Stomach (tissue), 8 donors: ENCODE measurements at regions not wholly inside any gene's neighbourhood (a gene's known extent, or its start where the extent isn't known, plus 50 kb on each side); places are given as distances from the start of the nearest gene placed in this dataset.

ENCODE experiments used
- DNase-seq, 2 donors: peaks; one replicate each; pipeline versions ENCODE4 v3.0.0 to v3.0.0-alpha.2; 2013 to 2019
- H3K27ac ChIP-seq, 5 donors: fragments of 200-600 bp in 4 of 5; sonication (generic) in 4 of 5; one replicate each; pipeline ENCODE4 v1.5.1; 2013 to 2019; ENCODE audit warnings: mild to moderate bottlenecking in 1 of 5, moderate library complexity in 1 of 5
- H3K27me3 ChIP-seq, 3 donors: fragments of 200-600 bp; sonication (generic); one replicate each; pipeline ENCODE4 v1.5.1; 2017 to 2019; ENCODE audit warnings: mixed run types in 1 of 3
- H3K36me3 ChIP-seq, 4 donors: fragments of 200-600 bp; sonication (generic); 1 replicate in 3 of 4; 2 replicates in 1 of 4; pipeline ENCODE4 v1.5.1; 2016 to 2019
- H3K4me1 ChIP-seq, 4 donors: fragments of 200-600 bp; sonication (generic); one replicate each; pipeline ENCODE4 v1.5.1; 2016 to 2019
- H3K4me3 ChIP-seq, 4 donors: fragments of 200-600 bp; sonication (generic) in 3 of 4; one replicate each; pipeline ENCODE4 v1.5.1; 2016 to 2019; ENCODE audit warnings: mild to moderate bottlenecking in 1 of 4
- H3K9me3 ChIP-seq, 4 donors: fragments of 200-600 bp; sonication (generic); one replicate each; pipeline ENCODE4 v1.5.1; 2016 to 2019
- EP300 ChIP-seq: sonication (generic); formaldehyde crosslinking; IDR thresholded peaks from one replicate; pipeline ENCODE4 v1.6.1; 2017; ENCODE audit warnings: antibody characterized with exemption
- POLR2A ChIP-seq, 4 donors: fragments of 450-650 bp; IDR thresholded peaks; one replicate each; pipeline ENCODE4 v1.6.1; 2016; ENCODE audit warnings: antibody characterized with exemption in 4 of 4, control low read depth in 2 of 4, mild to moderate bottlenecking in 1 of 4, moderate library complexity in 1 of 4
- POLR2AphosphoS5 ChIP-seq, 3 donors: sonication (generic); formaldehyde crosslinking; IDR thresholded peaks; one replicate each; pipeline ENCODE4 v1.6.1; 2016; ENCODE audit warnings: antibody characterized with exemption in 3 of 3
- WGBS, 5 donors: extraction: QIAGEN DNeasy Blood & Tissue Kit in 3 of 5; methylation state at CpG; one replicate each; pipeline versions ENCODE4 v1.1.5 to v1.1.7; 2013 to 2018; 5-methylcytosine and 5-hydroxymethylcytosine counted together
- intact Hi-C: fragments of 100-400 bp; cut with DNase I; formaldehyde crosslinking; loops from one replicate; pipeline ENCODE4 v1.15.1; 2023; ENCODE audit warnings: low total_unique reads
- TF ChIP-seq, protein P1 (sequence below), 7 experiments: fragments of 450-650 bp in 4 of 7; fragments of 200-600 bp in 3 of 7; sonication (generic) in 3 of 7; IDR thresholded peaks; one replicate each; pipeline ENCODE4 v1.5.1; 2016 to 2019; ENCODE audit warnings: antibody characterized with exemption in 7 of 7, control low read depth in 2 of 7, mild to moderate bottlenecking in 1 of 7
- donor health status: healthy with polysubstance abuse.
- donor health status: Bipolar disorder and iron deficiency.
- donor health status: healthy.

DNA sequence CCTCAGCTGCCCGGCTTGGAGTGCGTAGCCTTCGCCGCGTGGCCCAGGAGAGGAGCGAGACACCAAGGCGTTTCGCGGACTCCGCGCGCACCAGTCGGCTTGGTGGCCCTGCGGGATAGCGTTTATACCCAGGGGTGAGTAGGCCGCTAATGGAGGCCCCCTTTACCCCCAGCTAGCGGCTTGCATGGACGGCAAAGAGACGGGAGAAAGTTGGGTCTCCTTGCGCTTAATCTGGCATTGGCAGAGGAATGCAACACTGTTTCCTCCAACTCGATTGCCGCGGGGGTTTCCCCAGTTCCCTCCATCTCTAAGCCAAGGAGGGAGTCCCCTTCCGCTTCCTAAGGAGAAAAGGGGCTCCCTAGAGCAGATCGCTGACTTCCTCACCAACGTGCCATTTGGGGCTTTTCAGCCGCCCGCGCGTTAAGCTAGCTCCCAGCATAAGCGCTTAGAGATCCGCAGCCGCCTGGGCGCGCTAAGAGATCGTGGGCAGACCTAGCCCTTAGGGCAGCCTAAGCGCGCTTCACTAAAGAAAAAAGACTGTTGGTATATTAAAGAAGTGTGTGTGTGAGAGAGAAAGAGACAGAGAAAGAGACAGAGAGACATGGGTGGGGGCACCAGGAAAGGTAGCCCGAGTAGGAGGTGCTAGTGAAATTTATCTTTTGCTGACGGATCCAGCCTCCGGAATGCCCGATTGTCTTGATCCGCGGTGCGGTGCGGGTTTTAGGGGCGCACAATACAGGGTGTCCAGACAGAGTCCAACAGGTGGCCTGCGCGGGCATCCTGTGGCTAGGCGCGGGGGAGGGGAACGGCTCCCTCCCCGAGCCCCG lies 597.9 kb upstream of the SGCD start:
- intact Hi-C loops: no loop called here
- 5 to 10% (median 8%) methylated on average over 52 to 54 of the region's 54 CpGs for WGBS, 5 donors
- DNase-seq: peak in 1 of 2 donors; percentile 54
- Histone ChIP-seq H3K4me1 (peaks cover 0 to 30% (median 24%) of the 10 kb centered on the region in 4 donors), H3K9me3 (peaks cover 0 to 17% (median 0%) of the 10 kb centered on the region in 4 donors), H3K36me3 (no peaks in the 10 kb centered on the region), H3K27ac (no peak overlapping the region), H3K4me3 (peak overlapping the region; percentile 40 to 45 (median 43)), H3K27me3 (peaks cover 12 to 91% (median 43%) of the 10 kb centered on the region in 3 donors)
- TF ChIP-seq EP300 (no peak), POLR2A (IDR thresholded peaks at IDR 0.05) (no peak), POLR2AphosphoS5 (IDR thresholded peaks at IDR 0.05) (no peak)
- TF ChIP-seq, protein P1, sequence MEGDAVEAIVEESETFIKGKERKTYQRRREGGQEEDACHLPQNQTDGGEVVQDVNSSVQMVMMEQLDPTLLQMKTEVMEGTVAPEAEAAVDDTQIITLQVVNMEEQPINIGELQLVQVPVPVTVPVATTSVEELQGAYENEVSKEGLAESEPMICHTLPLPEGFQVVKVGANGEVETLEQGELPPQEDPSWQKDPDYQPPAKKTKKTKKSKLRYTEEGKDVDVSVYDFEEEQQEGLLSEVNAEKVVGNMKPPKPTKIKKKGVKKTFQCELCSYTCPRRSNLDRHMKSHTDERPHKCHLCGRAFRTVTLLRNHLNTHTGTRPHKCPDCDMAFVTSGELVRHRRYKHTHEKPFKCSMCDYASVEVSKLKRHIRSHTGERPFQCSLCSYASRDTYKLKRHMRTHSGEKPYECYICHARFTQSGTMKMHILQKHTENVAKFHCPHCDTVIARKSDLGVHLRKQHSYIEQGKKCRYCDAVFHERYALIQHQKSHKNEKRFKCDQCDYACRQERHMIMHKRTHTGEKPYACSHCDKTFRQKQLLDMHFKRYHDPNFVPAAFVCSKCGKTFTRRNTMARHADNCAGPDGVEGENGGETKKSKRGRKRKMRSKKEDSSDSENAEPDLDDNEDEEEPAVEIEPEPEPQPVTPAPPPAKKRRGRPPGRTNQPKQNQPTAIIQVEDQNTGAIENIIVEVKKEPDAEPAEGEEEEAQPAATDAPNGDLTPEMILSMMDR (IDR thresholded peaks at IDR 0.05): no peak

DNA sequence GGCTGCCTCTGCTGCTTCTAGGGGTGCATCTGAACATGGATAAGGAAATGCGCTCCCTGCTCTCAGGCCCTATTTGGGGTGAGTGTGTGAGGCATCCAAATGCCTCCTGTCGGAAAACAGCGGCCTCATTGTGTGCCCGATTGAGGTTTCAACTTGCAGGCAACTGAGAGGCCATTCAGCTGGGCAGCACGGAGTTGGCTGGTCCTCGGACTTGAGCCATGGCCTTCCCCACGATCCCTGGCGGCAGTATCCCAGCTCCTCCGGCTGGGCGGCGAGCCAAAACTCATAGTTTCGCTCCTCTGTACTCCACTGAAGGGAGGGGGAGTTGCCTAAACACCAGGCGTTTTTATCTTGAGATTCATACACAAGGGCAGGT lies 597.3 kb upstream of the SGCD start:
- Histone ChIP-seq H3K27ac (no peak overlapping the region), H3K4me1 (peaks cover 0 to 30% (median 24%) of the 10 kb centered on the region in 4 donors), H3K27me3 (peaks cover 12 to 90% (median 43%) of the 10 kb centered on the region in 3 donors), H3K4me3 (peak overlapping the region in 2 of 4 donors; percentile 40 to 42), H3K9me3 (peaks cover 0 to 17% (median 0%) of the 10 kb centered on the region in 4 donors), H3K36me3 (no peaks in the 10 kb centered on the region)
- intact Hi-C loops: no loop called here
- 2 to 10% (median 5%) methylated on average over 12 to 13 of the region's 13 CpGs for WGBS, 5 donors
- TF ChIP-seq POLR2A (IDR thresholded peaks at IDR 0.05) (no peak), EP300 (no peak), POLR2AphosphoS5 (IDR thresholded peaks at IDR 0.05) (no peak)
- TF ChIP-seq, protein P1 (IDR thresholded peaks at IDR 0.05): no peak
- DNase-seq: peak in 1 of 2 donors; percentile 76

DNA sequence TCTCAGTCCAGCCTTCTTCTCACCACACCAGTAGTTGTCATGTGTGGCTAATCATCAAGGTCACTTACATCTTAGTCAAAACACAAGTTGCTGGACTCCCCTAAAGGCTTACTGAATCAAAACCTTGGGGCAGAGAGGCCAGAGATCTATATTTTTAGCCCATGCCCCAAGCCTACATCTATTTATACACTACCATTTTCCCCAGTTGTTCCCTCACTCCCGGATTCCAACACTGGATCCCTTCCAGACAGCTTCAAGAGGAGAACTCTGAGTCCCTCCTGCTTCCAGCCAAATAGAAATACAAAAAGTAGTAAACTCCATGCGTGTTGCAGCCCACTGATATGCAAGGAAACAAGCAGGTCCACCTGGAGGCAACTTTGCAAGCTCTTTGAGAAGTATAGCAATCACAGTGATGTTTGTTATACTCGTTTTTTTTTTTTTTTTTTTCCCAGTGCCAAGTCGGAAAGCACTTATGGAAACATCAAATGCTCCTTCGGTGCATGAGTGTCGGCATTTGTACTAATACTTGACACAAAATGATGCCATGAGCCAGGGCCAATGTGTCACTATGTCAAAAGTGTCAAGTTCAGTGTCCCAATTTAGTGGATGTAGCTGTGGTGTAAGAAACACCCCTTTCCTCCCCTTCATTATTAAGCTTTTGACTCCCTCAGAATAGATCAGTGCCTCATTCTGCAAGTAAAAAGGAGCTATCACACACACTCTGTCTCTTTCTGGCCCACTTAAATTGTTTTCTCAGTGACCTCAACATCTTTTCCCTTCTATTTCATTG lies 594.2 kb upstream of the SGCD start:
- no peak for DNase-seq
- peaks cover 0 to 25% (median 20%) of the 10 kb centered on the region in 4 donors for H3K4me1 ChIP-seq
- TF ChIP-seq POLR2A (IDR thresholded peaks at IDR 0.05): no peak
- TF ChIP-seq EP300: no peak
- TF ChIP-seq, protein P1 (IDR thresholded peaks at IDR 0.05): no peak
- no peak for TF ChIP-seq POLR2AphosphoS5 (IDR thresholded peaks at IDR 0.05)
- no peak overlapping the region for H3K27ac ChIP-seq
- no peak overlapping the region for H3K4me3 ChIP-seq
- intact Hi-C loops: no loop called here
- WGBS, 5 donors: 54 to 66% (median 60%) methylated on average over 6 of the region's 6 CpGs
- peaks cover 0 to 13% (median 0%) of the 10 kb centered on the region in 4 donors for H3K9me3 ChIP-seq
- H3K36me3 ChIP-seq: no peaks in the 10 kb centered on the region
- H3K27me3 ChIP-seq: peaks cover 12 to 60% (median 32%) of the 10 kb centered on the region in 3 donors

DNA sequence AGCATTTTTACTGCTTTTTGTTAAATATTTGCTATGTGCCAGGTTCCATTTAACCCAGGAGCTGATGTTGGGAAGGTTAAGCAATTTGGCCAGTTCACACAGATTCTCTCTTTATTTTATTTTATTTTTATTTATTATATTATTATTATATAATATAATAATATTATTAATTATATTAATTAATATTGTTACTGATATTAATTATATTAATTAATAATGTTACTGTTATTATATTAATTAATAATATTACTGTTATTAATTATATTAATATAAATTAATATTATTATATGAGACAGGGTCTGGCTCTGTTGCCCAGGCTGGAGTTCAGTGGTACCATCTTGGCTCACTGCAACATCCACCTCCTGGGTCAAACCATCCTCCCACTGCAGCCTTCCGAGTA lies 593.0 kb upstream of the SGCD start:
- H3K36me3 ChIP-seq: no peaks in the 10 kb centered on the region
- peaks cover 4 to 49% (median 20%) of the 10 kb centered on the region in 3 donors for H3K27me3 ChIP-seq
- H3K4me1 ChIP-seq: peaks cover 0 to 14% (median 8%) of the 10 kb centered on the region in 4 donors
- no peak overlapping the region for H3K4me3 ChIP-seq
- DNase-seq: no peak
- H3K27ac ChIP-seq: no peak overlapping the region
- H3K9me3 ChIP-seq: peaks cover 0 to 2% (median 0%) of the 10 kb centered on the region in 4 donors
- WGBS, 5 donors: 58 to 84% (median 71%) methylated on average over 1 of the region's 1 CpG
- TF ChIP-seq POLR2AphosphoS5 (IDR thresholded peaks at IDR 0.05): no peak
- TF ChIP-seq POLR2A (IDR thresholded peaks at IDR 0.05): no peak
- no peak for TF ChIP-seq EP300
- TF ChIP-seq, protein P1 (IDR thresholded peaks at IDR 0.05): no peak
- intact Hi-C loops: no loop called here
